IMR-90 (cell line): ENCODE measurements at regions not wholly inside any gene's neighbourhood (a gene's known extent, or its start where the extent isn't known, plus 50 kb on each side); places are given as distances from the start of the nearest gene placed in this dataset.

ENCODE experiments used
- BHLHE40 ChIP-seq: fragments of 150-350 bp; IDR thresholded peaks from 2 replicates; pipeline ENCODE4 v1.6.1; 2016; ENCODE audit warnings: mild to moderate bottlenecking, low read depth, low read length
- CEBPB ChIP-seq: IDR thresholded peaks from 2 replicates; pipeline ENCODE4 v1.6.1; 2012; ENCODE audit warnings: low read depth, low read length, improper control_type of control experiment
- RAD21 ChIP-seq: IDR thresholded peaks from 2 replicates; pipeline ENCODE4 v1.6.1; 2012; ENCODE audit warnings: low read length, improper control_type of control experiment

DNA sequence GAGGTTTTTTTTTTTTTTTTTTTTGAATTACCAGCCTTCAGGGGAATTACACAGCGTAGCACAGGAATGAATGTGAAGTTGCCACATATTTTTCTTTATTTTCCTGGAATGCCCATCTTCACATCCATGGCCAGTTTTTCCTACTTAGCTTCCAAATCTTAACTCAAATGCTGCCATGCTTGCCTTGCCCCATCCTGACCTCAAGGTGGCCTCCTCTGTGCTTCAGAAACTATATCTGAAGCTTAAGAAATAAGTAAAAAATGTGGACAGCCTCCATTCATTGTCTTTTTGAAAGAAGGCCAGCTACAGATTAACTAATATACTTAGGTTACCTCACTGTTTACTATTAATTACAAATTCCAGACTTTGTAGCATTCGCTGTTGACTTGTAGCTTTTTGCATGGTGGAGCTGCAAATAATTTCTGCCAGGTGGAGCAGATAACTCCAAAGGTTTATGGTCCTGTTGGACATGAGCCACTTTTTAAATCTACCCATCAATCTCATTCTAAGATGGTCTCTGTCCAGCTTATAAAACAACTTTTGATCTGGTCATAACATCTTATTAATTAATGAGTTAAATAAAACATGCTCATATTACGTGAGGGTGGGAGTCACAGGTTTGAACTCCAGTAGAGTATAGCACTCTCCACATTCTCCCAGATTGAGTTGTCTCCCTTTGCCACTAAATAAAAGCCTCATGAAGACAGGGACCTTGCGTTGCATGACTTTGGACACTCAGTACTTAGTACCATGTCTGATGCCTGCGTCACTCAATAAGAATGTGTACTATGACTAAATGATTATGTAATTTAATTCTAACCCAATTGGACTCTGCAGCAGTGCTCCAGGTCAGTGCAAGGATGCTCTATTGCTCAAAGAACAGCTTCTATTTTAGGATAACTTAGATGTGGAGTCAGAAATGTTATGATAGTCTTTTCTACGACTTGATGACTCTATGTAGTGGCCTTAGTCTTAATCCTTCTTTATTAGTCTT lies 678.6 kb upstream of the CITED2 start (continued):
- TF ChIP-seq BHLHE40 (no peak), RAD21 (peak; percentile 52), CEBPB (no peak)
